ENCODE measurements at regions not wholly inside any gene's neighbourhood (a gene's known extent, or its start where the extent isn't known, plus 50 kb on each side); places are given as distances from the start of the nearest gene placed in this dataset.

DNA sequence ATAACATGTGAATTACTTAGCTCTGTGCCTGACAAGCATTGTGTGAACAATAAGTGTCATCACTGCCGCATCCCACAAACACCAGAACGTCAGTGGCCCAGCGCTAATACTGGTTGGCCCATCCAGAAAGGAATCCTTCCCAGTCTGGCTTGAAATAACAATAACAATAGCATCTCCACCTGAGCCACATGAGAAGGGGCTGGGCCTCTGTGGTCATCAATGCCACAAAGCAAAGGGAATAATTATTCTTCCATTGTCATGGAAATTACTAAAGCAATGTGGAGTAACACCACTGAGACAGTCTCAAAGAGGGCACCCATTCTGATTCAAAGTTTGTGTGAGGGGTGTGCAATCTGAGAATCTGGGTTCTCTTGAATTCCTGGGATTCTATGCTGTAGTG, 105.7 kb upstream of the INHBA start:
- no peaks in the 10 kb centered on the region for H3K9me3 ChIP-seq (ENCODE audit: low read depth, low read length)
- H3K27me3 ChIP-seq (ENCODE audit: insufficient read depth, low read length), result no peaks in the 10 kb centered on the region
- H3K4me1 ChIP-seq (ENCODE audit: insufficient read depth, low read length), result peaks cover 9% of the 10 kb centered on the region
- H3K4me3 ChIP-seq (ENCODE audit: low read length), result no peak overlapping the region

DNA sequence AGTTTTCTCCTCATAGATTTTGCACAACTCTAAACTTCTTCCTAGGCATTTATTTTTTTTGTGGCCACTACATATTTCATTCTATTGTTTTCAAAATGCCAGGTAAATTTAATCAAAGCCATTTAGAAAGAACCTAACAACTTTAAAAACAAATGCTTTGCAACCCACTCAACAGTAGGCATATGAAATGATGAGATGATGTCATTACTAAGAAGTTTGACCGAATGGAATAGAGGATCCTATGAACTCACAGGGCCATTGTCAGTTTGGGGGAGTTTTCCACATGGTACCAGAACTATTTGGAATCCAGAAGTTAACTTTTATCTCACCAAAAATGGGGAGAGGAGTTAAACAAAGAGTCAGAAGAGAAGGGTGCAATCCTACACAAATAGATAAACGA, 100.7 kb upstream of the INHBA start:
- H3K4me3 ChIP-seq (ENCODE audit: low read length), result no peak overlapping the region
- peaks cover 10% of the 10 kb centered on the region for H3K4me1 ChIP-seq (ENCODE audit: insufficient read depth, low read length)
- no peaks in the 10 kb centered on the region for H3K27me3 ChIP-seq (ENCODE audit: insufficient read depth, low read length)
- no peaks in the 10 kb centered on the region for H3K9me3 ChIP-seq (ENCODE audit: low read depth, low read length)

DNA sequence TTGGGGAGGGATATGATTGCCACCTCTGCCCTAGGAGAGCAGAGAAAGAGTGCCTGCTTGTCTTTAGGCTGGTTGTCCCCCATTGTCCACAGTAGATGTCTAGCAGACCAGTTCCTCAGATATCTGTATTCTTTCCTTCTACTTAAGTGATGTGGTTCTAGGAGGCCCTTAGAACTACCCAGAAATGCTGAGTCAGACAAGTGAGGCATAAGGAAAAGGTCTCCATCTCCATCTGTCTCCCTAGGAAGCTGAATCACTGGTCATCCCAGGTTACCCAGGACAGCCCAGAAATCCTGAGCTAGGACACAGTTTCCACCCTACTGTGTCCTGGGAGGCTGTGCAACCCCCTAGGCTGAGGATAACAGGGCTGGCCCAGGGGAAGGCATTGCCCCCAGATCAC, 93.4 kb upstream of the INHBA start:
- H3K9me3 ChIP-seq (ENCODE audit: low read depth, low read length), result no peaks in the 10 kb centered on the region
- no peak overlapping the region for H3K4me3 ChIP-seq (ENCODE audit: low read length)
- H3K27me3 ChIP-seq (ENCODE audit: insufficient read depth, low read length), result no peaks in the 10 kb centered on the region
- H3K4me1 ChIP-seq (ENCODE audit: insufficient read depth, low read length), result peaks cover 10% of the 10 kb centered on the region

DNA sequence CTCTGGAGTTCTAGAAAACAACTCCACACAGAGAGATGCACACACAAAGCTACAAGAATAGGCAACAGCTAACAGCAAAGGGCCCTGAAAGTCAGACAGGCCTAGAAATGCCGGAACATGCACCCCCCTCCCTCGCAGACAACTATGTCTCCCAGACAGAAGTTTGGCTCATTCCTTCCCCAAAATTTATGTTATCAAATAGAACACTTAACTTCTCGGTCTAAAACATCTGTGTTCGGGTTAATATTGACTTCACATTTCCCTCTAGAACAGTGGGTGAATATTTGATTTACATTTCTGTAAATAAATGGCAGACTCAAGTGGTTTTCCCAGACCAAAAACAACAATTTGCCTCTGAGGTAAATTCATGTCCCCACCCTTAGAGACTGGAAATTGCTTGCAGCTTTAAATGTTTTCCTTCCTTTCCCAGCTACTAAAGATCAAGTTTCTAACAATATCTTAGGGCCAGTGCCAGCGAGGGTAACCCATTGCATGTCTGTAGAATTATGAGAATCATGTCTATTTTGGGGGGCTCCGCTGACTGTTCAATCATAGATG, 92.5 kb upstream of the INHBA start:
- Histone ChIP-seq H3K27me3 (ENCODE audit: insufficient read depth, low read length) (no peaks in the 10 kb centered on the region), H3K9me3 (ENCODE audit: low read depth, low read length) (no peaks in the 10 kb centered on the region), H3K4me1 (ENCODE audit: insufficient read depth, low read length) (peaks cover 10% of the 10 kb centered on the region), H3K4me3 (ENCODE audit: low read length) (no peak overlapping the region)

DNA sequence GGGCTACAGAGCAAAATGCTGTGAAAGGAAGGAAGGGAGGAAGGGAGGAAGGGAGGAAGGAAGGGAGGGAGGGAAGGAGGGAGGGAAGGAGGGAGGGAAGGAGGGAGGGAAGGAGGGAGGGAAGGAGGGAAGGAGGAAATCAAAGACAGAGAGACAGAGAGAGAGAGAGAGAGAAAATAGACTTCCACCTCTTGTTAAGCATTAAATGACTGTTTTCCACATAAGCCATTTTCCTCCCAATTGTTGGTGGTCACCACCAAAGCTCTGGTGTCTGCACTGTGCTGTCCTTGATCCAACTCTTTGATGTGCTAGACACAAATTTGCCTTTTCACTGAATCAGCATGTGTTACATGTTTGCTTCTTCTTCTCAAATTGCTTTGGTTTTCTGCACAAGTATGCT, 90.7 kb upstream of the INHBA start:
- Histone ChIP-seq H3K9me3 (ENCODE audit: low read depth, low read length) (no peaks in the 10 kb centered on the region), H3K4me1 (ENCODE audit: insufficient read depth, low read length) (no peaks in the 10 kb centered on the region), H3K4me3 (ENCODE audit: low read length) (no peak overlapping the region), H3K27me3 (ENCODE audit: insufficient read depth, low read length) (no peaks in the 10 kb centered on the region)

DNA sequence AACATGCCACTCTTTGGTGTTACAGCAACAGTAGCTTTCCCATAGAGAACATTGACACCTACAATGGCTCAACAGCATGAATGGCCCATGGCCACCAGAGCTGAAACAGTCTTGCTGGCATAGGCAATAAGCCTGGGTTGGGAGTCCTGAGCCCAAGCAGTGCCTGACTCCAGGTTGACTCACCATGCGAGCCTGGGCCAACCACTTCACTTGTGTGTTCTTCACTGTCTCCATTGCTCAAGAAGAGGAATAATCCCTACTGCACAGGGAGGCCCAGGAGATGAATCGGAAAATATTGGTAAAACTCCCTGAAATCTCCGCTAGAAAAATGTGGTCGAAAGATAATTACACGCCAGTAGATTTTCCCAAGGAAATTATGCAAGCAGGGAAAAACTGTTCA, 89.2 kb upstream of the INHBA start:
- no peak overlapping the region for H3K4me3 ChIP-seq (ENCODE audit: low read length)
- no peaks in the 10 kb centered on the region for H3K27me3 ChIP-seq (ENCODE audit: insufficient read depth, low read length)
- no peaks in the 10 kb centered on the region for H3K4me1 ChIP-seq (ENCODE audit: insufficient read depth, low read length)
- H3K9me3 ChIP-seq (ENCODE audit: low read depth, low read length), result no peaks in the 10 kb centered on the region

DNA sequence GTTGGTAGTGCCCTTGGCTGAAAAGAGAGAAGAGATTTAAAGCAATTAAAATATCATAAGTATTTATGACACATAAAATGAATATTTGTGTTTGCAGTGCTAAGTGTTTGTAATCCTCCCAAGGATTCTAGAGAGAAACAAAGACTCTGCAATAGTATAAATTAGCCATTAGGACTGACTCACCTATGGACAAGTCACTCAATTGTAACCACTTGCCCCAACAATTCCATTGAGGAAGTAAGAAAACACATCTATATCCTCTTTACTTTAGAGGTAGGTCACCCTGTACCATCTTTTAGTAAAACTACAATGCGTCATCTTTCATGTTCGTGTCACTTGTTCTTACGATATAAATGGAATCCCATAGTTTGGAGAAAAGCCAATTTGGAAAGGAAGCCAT, 85.7 kb upstream of the INHBA start:
- Histone ChIP-seq H3K9me3 (ENCODE audit: low read depth, low read length) (no peaks in the 10 kb centered on the region), H3K4me1 (ENCODE audit: insufficient read depth, low read length) (no peaks in the 10 kb centered on the region), H3K4me3 (ENCODE audit: low read length) (no peak overlapping the region), H3K27me3 (ENCODE audit: insufficient read depth, low read length) (no peaks in the 10 kb centered on the region)

DNA sequence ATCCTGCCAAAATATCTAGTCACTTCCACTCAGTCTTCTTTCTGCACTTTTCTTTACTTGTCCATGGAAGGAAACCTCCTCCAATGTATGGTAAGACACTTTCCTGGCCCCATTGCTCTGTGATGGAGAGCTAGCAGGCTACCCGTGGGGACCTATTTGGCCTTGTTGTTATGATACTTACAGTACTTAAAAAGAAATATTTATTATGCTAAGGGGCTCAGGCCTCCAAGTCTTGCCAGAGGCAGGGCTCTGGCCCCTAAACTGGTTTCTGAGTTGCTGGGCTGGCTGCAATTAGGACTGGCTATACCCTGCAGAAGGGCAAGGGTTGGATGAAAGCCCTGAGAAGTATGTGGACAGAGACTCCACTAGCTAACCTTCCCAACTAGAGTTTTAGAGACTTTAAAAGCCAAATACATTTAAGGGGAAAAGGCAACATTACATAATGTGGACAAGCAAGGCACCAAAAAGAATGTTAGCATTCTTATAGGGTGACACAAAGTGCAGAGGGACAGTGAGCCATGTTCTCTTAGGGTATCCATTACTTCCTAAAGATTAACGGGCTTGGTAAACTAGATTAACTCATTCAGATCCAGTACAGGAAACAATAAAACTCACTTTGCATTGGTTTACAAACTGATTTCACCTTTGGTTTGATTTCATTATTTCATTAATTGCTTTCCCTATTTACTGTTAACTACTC, 84.9 kb upstream of the INHBA start:
- no peaks in the 10 kb centered on the region for H3K27me3 ChIP-seq (ENCODE audit: insufficient read depth, low read length)
- no peaks in the 10 kb centered on the region for H3K9me3 ChIP-seq (ENCODE audit: low read depth, low read length)

DNA sequence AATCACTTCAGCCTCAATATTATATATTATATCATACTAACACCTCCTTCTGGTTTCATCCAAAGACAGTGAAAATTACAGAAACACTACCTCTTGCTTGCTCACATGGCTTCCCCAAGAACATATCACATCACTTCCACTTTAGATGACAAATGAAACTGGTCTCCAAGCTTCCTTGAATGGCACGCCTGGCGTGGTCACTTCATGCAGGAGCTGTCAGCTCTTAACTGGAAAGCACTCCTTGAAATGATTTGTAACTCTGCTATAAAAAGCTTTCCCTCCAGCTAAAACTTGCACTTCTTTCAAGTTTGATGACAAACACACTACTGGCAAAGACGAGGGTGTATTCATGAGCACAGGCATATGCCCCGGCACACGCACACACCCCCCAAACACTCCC, 84.1 kb upstream of the INHBA start:
- no peaks in the 10 kb centered on the region for H3K4me1 ChIP-seq (ENCODE audit: insufficient read depth, low read length)
- no peaks in the 10 kb centered on the region for H3K9me3 ChIP-seq (ENCODE audit: low read depth, low read length)
- H3K27me3 ChIP-seq (ENCODE audit: insufficient read depth, low read length), result no peaks in the 10 kb centered on the region
- H3K4me3 ChIP-seq (ENCODE audit: low read length), result no peak overlapping the region

More for the DNA sequence above, 84.9 kb upstream of the INHBA start:
- Histone ChIP-seq H3K4me1 (ENCODE audit: insufficient read depth, low read length) (no peaks in the 10 kb centered on the region), H3K4me3 (ENCODE audit: low read length) (no peak overlapping the region)

DNA sequence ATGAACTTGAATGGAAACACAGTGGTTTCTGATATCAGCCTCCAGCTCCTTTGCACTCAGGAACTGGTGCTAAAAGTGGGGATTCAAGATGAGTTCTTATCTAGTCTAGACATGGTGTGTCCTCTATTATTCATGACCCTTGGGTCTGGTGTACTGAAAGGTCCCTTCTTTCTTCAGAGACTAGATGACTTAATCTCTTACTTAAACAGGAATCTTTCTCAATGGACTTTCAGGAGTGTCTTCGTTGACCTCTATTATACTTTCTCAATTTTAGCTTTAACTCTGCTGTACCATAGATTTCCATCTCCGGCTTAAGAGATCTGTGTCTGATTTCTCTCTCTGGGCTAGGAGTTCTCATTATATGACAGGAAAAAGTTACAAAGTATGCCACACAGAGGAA, 83.5 kb upstream of the INHBA start:
- Histone ChIP-seq H3K4me3 (ENCODE audit: low read length) (no peak overlapping the region), H3K4me1 (ENCODE audit: insufficient read depth, low read length) (no peaks in the 10 kb centered on the region), H3K27me3 (ENCODE audit: insufficient read depth, low read length) (no peaks in the 10 kb centered on the region), H3K9me3 (ENCODE audit: low read depth, low read length) (no peaks in the 10 kb centered on the region)

DNA sequence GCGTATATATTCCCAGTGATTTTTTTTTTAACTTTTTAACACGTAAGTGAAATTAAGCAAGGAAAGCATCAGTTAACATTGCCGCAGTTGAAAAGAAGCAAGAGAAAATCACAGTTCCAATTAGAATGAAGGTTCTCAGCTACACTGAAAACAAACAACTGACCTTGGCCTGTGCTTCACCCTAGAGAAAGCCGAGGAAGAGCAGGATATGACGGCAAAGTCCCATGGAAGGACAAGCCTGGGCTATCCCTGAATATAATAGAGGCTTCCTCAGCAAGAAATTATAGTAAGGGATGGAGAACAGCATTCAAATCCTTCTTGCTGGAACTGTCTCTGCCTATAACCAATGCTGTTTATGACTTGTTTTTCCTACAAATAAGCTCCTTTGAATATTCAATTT, 83.0 kb upstream of the INHBA start:
- peaks cover 1% of the 10 kb centered on the region for H3K4me1 ChIP-seq (ENCODE audit: insufficient read depth, low read length)
- no peaks in the 10 kb centered on the region for H3K27me3 ChIP-seq (ENCODE audit: insufficient read depth, low read length)
- no peaks in the 10 kb centered on the region for H3K9me3 ChIP-seq (ENCODE audit: low read depth, low read length)
- no peak overlapping the region for H3K4me3 ChIP-seq (ENCODE audit: low read length)

DNA sequence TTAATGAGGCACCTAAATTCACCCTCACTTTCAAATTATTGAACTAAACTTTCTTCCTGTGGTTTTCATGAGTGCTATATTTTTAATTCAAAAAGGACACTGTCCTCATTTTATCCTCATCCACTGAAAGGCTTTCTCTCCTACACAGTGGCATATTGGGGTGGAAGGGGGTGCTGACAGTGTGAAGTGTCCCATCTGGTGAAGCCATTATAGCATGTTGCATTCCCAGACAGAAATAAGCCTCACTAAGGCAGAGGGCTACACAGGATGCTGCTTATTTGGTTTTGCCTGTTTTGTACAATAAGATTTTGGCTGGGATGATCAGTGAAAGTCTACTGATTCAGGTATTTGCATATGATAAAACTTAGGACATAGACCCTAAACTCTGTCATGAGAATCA, 82.4 kb upstream of the INHBA start:
- H3K4me3 ChIP-seq (ENCODE audit: low read length), result no peak overlapping the region
- no peaks in the 10 kb centered on the region for H3K27me3 ChIP-seq (ENCODE audit: insufficient read depth, low read length)
- H3K9me3 ChIP-seq (ENCODE audit: low read depth, low read length), result no peaks in the 10 kb centered on the region
- H3K4me1 ChIP-seq (ENCODE audit: insufficient read depth, low read length), result peaks cover 7% of the 10 kb centered on the region

DNA sequence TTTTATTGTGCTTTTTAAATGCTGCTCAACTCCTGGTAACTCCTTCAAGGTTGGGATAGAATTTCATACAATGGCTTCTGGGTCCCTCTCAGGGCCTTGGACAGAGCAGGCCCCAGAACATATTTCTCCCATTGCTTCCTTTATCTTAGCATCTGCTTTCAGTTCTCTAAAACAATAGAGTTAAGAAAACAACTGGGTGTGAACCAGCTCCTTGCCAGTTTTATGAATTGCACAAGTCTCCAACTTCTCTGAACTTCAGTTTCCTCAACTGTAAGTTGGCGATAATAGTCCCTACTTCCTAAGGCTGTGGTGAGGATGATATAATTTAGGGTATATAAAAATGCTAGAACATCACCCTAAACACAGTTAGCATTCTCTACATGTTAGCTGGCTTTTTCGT, 77.0 kb upstream of the INHBA start:
- no peaks in the 10 kb centered on the region for H3K9me3 ChIP-seq (ENCODE audit: low read depth, low read length)
- H3K4me1 ChIP-seq (ENCODE audit: insufficient read depth, low read length), result peaks cover 35% of the 10 kb centered on the region
- H3K4me3 ChIP-seq (ENCODE audit: low read length), result no peak overlapping the region

DNA sequence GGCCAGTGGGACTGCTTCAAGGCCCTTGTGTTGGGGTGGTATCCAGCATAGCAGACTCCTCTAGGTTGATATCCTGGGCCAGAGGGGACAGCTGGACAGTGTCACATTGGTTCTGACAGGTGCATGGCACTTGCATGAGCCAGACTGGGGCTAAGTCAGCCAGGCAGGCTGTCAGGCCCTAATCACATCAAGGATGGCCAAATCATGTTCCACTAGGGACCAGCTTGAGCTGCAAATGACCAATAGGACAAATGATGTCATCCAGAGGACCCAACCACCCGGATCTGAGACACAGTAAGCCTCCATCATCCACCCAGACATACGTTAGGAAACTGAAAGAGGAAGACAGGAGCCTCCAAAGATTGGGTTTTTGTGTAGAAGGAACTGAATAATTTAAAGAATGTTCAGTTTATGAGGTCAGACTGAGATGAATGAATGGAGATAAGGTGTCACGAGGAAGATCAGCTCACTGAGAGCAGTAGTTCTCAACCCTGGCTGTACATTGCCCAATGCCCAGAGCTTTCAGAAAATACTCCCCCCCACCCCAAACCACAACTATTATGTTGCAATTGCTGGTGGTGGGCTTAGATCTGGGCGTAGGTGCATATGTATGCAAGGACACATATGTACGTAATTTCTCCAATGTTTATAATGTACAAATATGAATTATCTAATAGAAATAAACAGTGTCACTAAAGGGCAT, 75.2 kb upstream of the INHBA start:
- no peaks in the 10 kb centered on the region for H3K27me3 ChIP-seq (ENCODE audit: insufficient read depth, low read length)
- H3K9me3 ChIP-seq (ENCODE audit: low read depth, low read length), result no peaks in the 10 kb centered on the region
- peaks cover 35% of the 10 kb centered on the region for H3K4me1 ChIP-seq (ENCODE audit: insufficient read depth, low read length)
- H3K4me3 ChIP-seq (ENCODE audit: low read length), result no peak overlapping the region

More for the DNA sequence above, 77.0 kb upstream of the INHBA start:
- no peaks in the 10 kb centered on the region for H3K27me3 ChIP-seq (ENCODE audit: insufficient read depth, low read length)

DNA sequence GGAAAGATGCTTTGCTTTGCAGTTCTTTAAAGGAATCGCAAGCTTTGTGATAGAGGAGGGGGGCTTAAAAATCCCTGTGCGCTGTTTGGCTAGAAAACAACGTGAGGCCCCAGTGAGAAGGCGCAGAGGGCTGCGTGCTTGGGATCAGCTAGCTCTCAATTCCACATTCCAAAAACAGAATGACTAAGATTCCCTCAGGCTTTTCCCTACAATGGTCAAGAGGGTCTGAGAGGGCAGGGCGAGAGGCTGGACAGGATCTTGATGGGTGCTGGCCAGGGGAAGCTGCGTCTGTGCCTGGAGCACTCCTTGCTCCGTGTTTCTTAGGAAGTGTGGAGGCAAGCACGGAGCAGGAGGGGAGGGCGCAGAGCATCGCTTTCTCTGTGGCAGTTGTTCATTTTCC, 72.1 kb upstream of the INHBA start:
- Histone ChIP-seq H3K4me1 (ENCODE audit: insufficient read depth, low read length) (peaks cover 27% of the 10 kb centered on the region), H3K4me3 (ENCODE audit: low read length) (no peak overlapping the region), H3K27me3 (ENCODE audit: insufficient read depth, low read length) (no peaks in the 10 kb centered on the region), H3K9me3 (ENCODE audit: low read depth, low read length) (no peaks in the 10 kb centered on the region)

DNA sequence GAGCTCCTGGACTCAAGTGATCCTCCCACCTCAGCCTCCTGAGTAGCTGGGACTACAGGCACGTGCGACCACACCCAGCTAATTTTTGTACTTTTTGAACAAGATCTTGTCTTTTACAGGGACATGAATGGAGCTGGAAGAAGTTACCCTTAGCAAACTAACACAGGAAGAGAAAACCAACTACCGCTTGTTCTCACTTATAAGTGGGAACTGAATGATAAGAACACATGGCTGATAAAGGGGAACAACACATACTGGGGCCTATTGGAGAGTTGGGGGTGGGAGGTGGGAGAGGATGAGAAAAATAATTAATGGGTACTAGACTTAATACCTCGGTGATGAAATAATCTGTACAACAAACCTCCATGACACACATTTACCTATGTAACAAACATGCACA, 70.9 kb upstream of the INHBA start:
- peaks cover 16% of the 10 kb centered on the region for H3K4me1 ChIP-seq (ENCODE audit: insufficient read depth, low read length)
- H3K27me3 ChIP-seq (ENCODE audit: insufficient read depth, low read length), result no peaks in the 10 kb centered on the region
- no peak overlapping the region for H3K4me3 ChIP-seq (ENCODE audit: low read length)
- H3K9me3 ChIP-seq (ENCODE audit: low read depth, low read length), result no peaks in the 10 kb centered on the region

Data from mononuclear cell (primary cell).